GM18907 (cell line): ENCODE measurements at regions not wholly inside any gene's neighbourhood (a gene's known extent, or its start where the extent isn't known, plus 50 kb on each side); places are given as distances from the start of the nearest gene placed in this dataset.
"Not testable (repeated sequence)": the region's sequence is repeated elsewhere in the genome, so short reads cannot be mapped to it uniquely, and the experiment has no call there.

ENCODE experiments used
- ATAC-seq: cut with Tn5 transposase; IDR thresholded peaks from one replicate; pipeline ENCODE4 v1.9.1; 2021; ENCODE audit warnings: mild to moderate bottlenecking, moderate library complexity; ENCODE audit not compliant: unreplicated experiment

- ATAC-seq: no peak
Observed at GRCh38 chr6:50959081-50959641, 140.5 kb downstream of the TFAP2B start.

- ATAC-seq: no peak
Observed at GRCh38 chr6:50961611-50962010, 142.9 kb downstream of the TFAP2B start.

GRCh38 chr6:50962213-50962759, 143.6 kb downstream of the TFAP2B start:
- peak; percentile 40 for ATAC-seq

GRCh38 chr6:50963952-50964351, 145.3 kb downstream of the TFAP2B start:
- no peak for ATAC-seq

GRCh38 chr6:50965495-50965894, 146.8 kb downstream of the TFAP2B start:
- no peak for ATAC-seq

GRCh38 chr6:50966532-50966931, 147.9 kb downstream of the TFAP2B start:
- ATAC-seq: peak; percentile 94

GRCh38 chr6:50966986-50967385, 148.3 kb downstream of the TFAP2B start:
- peak; percentile 79 for ATAC-seq

GRCh38 chr6:50968246-50968645, 149.6 kb downstream of the TFAP2B start:
- not testable (repeated sequence) for ATAC-seq

GRCh38 chr6:50970908-50971307, 152.2 kb downstream of the TFAP2B start:
- no peak for ATAC-seq

GRCh38 chr6:50973464-50973863, 154.8 kb downstream of the TFAP2B start:
- ATAC-seq: no peak

GRCh38 chr6:50974319-50974718, 155.6 kb downstream of the TFAP2B start:
- ATAC-seq: no peak

GRCh38 chr6:50975216-50975615, 156.5 kb downstream of the TFAP2B start:
- ATAC-seq: no peak

- no peak for ATAC-seq
Observed at GRCh38 chr6:50976907-50977306, 158.2 kb downstream of the TFAP2B start.

- no peak for ATAC-seq
Observed at GRCh38 chr6:50977796-50978195, 159.1 kb downstream of the TFAP2B start.

GRCh38 chr6:50978380-50979170, 159.9 kb downstream of the TFAP2B start:
- no peak for ATAC-seq

- ATAC-seq: no peak
Observed at GRCh38 chr6:50979171-50979525, 160.5 kb downstream of the TFAP2B start.

- ATAC-seq: no peak
Observed at GRCh38 chr6:50984135-50984534, 165.5 kb downstream of the TFAP2B start.

GRCh38 chr6:50986319-50986718, 167.6 kb downstream of the TFAP2B start:
- no peak for ATAC-seq

GRCh38 chr6:50989123-50989522, 170.5 kb downstream of the TFAP2B start:
- no peak for ATAC-seq

- no peak for ATAC-seq
Observed at GRCh38 chr6:50990750-50991446, 172.2 kb downstream of the TFAP2B start.

GRCh38 chr6:50992232-50992631, 173.6 kb downstream of the TFAP2B start:
- ATAC-seq: no peak
